Upper lobe of left lung (tissue), 4 donors: ENCODE measurements at regions not wholly inside any gene's neighbourhood (a gene's known extent, or its start where the extent isn't known, plus 50 kb on each side); places are given as distances from the start of the nearest gene placed in this dataset.

ENCODE experiments used
- EP300 ChIP-seq, 4 donors: sonication (generic); formaldehyde crosslinking; IDR thresholded peaks; one replicate each; pipeline ENCODE4 v1.5.1; 2017; ENCODE audit warnings: antibody characterized with exemption in 4 of 4, control low read depth in 2 of 4
- POLR2AphosphoS5 ChIP-seq, 2 donors: sonication (generic); formaldehyde crosslinking; IDR thresholded peaks; one replicate each; pipeline ENCODE4 v1.5.1; 2017; ENCODE audit warnings: antibody characterized with exemption in 2 of 2
- TF ChIP-seq, protein P1 (sequence below), 6 experiments: fragments of 450-650 bp in 4 of 6; fragments of 200-600 bp in 2 of 6; sonication (generic) in 2 of 6; IDR thresholded peaks; one replicate each; pipeline ENCODE4 v1.5.1; 2016 to 2019; ENCODE audit warnings: antibody characterized with exemption in 6 of 6

DNA sequence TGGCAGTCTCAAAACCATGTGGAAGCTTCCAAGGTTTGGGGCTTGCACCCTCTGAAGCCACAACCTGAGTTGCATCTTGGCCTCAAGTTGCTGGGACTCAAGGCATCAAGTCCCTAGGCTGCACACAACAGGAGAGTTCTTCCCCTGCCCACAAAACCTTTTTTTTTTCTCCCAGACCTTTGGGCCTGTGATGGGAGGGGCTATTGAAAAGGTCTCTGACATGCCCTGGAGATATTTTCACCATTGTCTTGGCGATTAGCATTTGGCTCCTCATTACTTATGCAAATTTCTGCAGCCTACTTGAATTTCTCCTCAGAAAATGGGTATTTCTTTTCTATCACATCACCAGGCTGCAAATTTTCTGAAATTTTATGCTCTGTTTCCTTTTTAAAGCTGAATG lies 349.5 kb upstream of the EDA2R start:
- TF ChIP-seq POLR2AphosphoS5 (IDR thresholded peaks at IDR 0.05), result no peak
- TF ChIP-seq, protein P1, sequence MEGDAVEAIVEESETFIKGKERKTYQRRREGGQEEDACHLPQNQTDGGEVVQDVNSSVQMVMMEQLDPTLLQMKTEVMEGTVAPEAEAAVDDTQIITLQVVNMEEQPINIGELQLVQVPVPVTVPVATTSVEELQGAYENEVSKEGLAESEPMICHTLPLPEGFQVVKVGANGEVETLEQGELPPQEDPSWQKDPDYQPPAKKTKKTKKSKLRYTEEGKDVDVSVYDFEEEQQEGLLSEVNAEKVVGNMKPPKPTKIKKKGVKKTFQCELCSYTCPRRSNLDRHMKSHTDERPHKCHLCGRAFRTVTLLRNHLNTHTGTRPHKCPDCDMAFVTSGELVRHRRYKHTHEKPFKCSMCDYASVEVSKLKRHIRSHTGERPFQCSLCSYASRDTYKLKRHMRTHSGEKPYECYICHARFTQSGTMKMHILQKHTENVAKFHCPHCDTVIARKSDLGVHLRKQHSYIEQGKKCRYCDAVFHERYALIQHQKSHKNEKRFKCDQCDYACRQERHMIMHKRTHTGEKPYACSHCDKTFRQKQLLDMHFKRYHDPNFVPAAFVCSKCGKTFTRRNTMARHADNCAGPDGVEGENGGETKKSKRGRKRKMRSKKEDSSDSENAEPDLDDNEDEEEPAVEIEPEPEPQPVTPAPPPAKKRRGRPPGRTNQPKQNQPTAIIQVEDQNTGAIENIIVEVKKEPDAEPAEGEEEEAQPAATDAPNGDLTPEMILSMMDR (IDR thresholded peaks at IDR 0.05), result no peak
- no peak for TF ChIP-seq EP300 (IDR thresholded peaks at IDR 0.05)
